Liver (tissue), 3 donors: ENCODE measurements at regions not wholly inside any gene's neighbourhood (a gene's known extent, or its start where the extent isn't known, plus 50 kb on each side); places are given as distances from the start of the nearest gene placed in this dataset.

Source experiments
- CTCF ChIP-seq: fragments of 150-350 bp; IDR thresholded peaks from 2 replicates; pipeline ENCODE4 v1.5.1; 2017; ENCODE audit warnings: improper control_type of control experiment, low read depth, low read length; ENCODE audit not compliant: missing input control
- MAX ChIP-seq: IDR thresholded peaks from 2 replicates; pipeline ENCODE4 v1.6.1; 2016; ENCODE audit warnings: antibody characterized with exemption
- NR2F2 ChIP-seq: IDR thresholded peaks from 2 replicates; pipeline ENCODE4 v1.6.1; 2016; ENCODE audit warnings: antibody characterized with exemption
- ZBTB33 ChIP-seq: IDR thresholded peaks from 2 replicates; pipeline ENCODE4 v1.6.1; 2016; ENCODE audit warnings: antibody characterized with exemption
- TF ChIP-seq, protein P1 (sequence below): IDR thresholded peaks from 2 replicates; pipeline ENCODE4 v1.6.1; 2016; ENCODE audit warnings: antibody characterized with exemption, mild to moderate bottlenecking
- donor health status: healthy.
- donor health status: healthy.

DNA sequence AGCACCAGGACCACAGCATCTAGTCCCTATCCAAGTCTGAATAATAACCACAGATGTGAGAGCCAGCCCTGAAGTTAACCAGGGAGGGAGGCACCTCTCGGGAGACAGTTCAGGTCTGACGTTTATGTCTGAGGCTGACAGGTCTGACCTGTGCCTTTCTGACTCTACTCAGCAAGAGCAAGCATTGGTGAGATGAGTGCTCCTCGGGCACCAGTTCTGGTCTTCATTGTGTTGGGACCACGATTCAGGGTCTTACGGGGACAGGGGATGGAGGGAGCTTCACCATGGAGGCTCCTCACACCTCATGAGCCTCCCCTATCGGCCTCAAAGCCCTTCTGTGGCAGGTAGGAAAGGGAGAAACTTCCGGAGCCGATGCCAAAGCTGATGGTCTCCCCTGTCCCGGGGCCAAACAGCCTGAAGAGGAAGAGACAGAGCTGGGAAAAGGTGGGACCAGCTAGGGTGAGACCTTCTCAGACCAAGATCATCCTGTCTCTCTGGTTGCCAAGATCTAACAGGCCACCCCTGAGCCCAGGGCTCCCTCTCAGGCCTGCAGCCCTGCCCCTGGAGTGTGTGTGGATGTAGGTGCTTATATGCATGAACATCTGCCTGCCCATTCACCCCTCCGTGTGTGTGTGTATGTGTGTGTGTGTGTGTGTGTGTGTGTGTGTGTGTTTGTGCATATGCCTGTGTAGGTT is 170.5 kb downstream of the VEGFA start:
- no peak for TF ChIP-seq CTCF
- TF ChIP-seq ZBTB33, result no peak
- TF ChIP-seq MAX, result no peak
- TF ChIP-seq, protein P1, sequence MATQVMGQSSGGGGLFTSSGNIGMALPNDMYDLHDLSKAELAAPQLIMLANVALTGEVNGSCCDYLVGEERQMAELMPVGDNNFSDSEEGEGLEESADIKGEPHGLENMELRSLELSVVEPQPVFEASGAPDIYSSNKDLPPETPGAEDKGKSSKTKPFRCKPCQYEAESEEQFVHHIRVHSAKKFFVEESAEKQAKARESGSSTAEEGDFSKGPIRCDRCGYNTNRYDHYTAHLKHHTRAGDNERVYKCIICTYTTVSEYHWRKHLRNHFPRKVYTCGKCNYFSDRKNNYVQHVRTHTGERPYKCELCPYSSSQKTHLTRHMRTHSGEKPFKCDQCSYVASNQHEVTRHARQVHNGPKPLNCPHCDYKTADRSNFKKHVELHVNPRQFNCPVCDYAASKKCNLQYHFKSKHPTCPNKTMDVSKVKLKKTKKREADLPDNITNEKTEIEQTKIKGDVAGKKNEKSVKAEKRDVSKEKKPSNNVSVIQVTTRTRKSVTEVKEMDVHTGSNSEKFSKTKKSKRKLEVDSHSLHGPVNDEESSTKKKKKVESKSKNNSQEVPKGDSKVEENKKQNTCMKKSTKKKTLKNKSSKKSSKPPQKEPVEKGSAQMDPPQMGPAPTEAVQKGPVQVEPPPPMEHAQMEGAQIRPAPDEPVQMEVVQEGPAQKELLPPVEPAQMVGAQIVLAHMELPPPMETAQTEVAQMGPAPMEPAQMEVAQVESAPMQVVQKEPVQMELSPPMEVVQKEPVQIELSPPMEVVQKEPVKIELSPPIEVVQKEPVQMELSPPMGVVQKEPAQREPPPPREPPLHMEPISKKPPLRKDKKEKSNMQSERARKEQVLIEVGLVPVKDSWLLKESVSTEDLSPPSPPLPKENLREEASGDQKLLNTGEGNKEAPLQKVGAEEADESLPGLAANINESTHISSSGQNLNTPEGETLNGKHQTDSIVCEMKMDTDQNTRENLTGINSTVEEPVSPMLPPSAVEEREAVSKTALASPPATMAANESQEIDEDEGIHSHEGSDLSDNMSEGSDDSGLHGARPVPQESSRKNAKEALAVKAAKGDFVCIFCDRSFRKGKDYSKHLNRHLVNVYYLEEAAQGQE, result no peak
- no peak for TF ChIP-seq NR2F2
